HG02588 (cell line): ENCODE measurements at regions not wholly inside any gene's neighbourhood (a gene's known extent, or its start where the extent isn't known, plus 50 kb on each side); places are given as distances from the start of the nearest gene placed in this dataset.
"Not testable (repeated sequence)": the region's sequence is repeated elsewhere in the genome, so short reads cannot be mapped to it uniquely, and the experiment has no call there.

Experiments used
- ATAC-seq: cut with Tn5 transposase; IDR thresholded peaks from one replicate; pipeline ENCODE4 v1.9.1; 2021; ENCODE audit warnings: mild to moderate bottlenecking, moderate library complexity; ENCODE audit not compliant: unreplicated experiment

- ATAC-seq = no peak
Measured at GRCh38 chr18:5024741-5025140, 172.3 kb downstream of the AKAIN1 start.

- ATAC-seq = no peak
Measured at GRCh38 chr18:5021558-5021957, 175.5 kb downstream of the AKAIN1 start.

GRCh38 chr18:5015213-5015612, 181.8 kb downstream of the AKAIN1 start:
- ATAC-seq = no peak

- not testable (repeated sequence) for ATAC-seq
Measured at GRCh38 chr18:5004031-5004820, 192.8 kb downstream of the AKAIN1 start.

GRCh38 chr18:4994710-4995109, 202.3 kb downstream of the AKAIN1 start:
- no peak for ATAC-seq

GRCh38 chr18:4987452-4988405, 209.3 kb downstream of the AKAIN1 start:
- no peak for ATAC-seq

- ATAC-seq = no peak
Measured at GRCh38 chr18:4986677-4987076, 210.4 kb downstream of the AKAIN1 start.

- ATAC-seq = no peak
Measured at GRCh38 chr18:4986066-4986465, 211.0 kb downstream of the AKAIN1 start.

- no peak for ATAC-seq
Measured at GRCh38 chr18:4961121-4961909, 235.7 kb downstream of the AKAIN1 start.

GRCh38 chr18:4960578-4960977, 236.5 kb downstream of the AKAIN1 start:
- no peak for ATAC-seq

GRCh38 chr18:4931209-4931608, 265.8 kb downstream of the AKAIN1 start:
- ATAC-seq = no peak

- ATAC-seq = no peak
Measured at GRCh38 chr18:4921548-4921947, 275.5 kb downstream of the AKAIN1 start.

GRCh38 chr18:4917509-4917908, 279.5 kb downstream of the AKAIN1 start:
- ATAC-seq = not testable (repeated sequence)

- no peak for ATAC-seq
Measured at GRCh38 chr18:4908328-4908727, 288.7 kb downstream of the AKAIN1 start.

GRCh38 chr18:4906856-4907255, 290.2 kb downstream of the AKAIN1 start:
- no peak for ATAC-seq

- no peak for ATAC-seq
Measured at GRCh38 chr18:4888251-4889040, 308.6 kb downstream of the AKAIN1 start.

GRCh38 chr18:4878480-4878879, 318.6 kb downstream of the AKAIN1 start:
- ATAC-seq = no peak

- no peak for ATAC-seq
Measured at GRCh38 chr18:4871197-4871596, 325.9 kb downstream of the AKAIN1 start.

- ATAC-seq = no peak
Measured at GRCh38 chr18:4870177-4870773, 326.8 kb downstream of the AKAIN1 start.

GRCh38 chr18:4869155-4869554, 327.9 kb downstream of the AKAIN1 start:
- no peak for ATAC-seq
